Stimulated activated naive CD8-positive, alpha-beta T cell treated with anti-CD3 and anti-CD28 coated beads, Interleukin-15, amount 100 ng/mL, for 72 hours (primary cell): ENCODE measurements at regions not wholly inside any gene's neighbourhood (a gene's known extent, or its start where the extent isn't known, plus 50 kb on each side); places are given as distances from the start of the nearest gene placed in this dataset.
"Not testable (repeated sequence)": the region's sequence is repeated elsewhere in the genome, so short reads cannot be mapped to it uniquely, and the experiment has no call there.

Experiments used
- ATAC-seq: fragments of 150-1000 bp; cut with Tn5 transposase; 2 replicates; pipeline ENCODE4 v1.10.0; 2021; ENCODE audit warnings: mild to moderate bottlenecking, moderate library complexity
- DNase-seq, 2 donors: peaks; one replicate each; pipeline ENCODE4 v3.0.0; 2021 to 2022
- H3K27ac Mint-ChIP-seq, 2 donors: one replicate each; pipeline ENCODE4 v1.8.0; 2022; ENCODE audit warnings: mild to moderate bottlenecking in 2 of 2, mixed read lengths in 2 of 2, moderate library complexity in 2 of 2
- H3K27me3 Mint-ChIP-seq: one replicate; pipeline ENCODE4 v1.8.0; 2022; ENCODE audit warnings: mixed read lengths
- H3K4me1 Mint-ChIP-seq: one replicate; pipeline ENCODE4 v1.8.0; 2022; ENCODE audit warnings: mild to moderate bottlenecking, mixed read lengths
- H3K4me3 Mint-ChIP-seq, 2 donors: one replicate each; pipeline ENCODE4 v1.8.0; 2022; ENCODE audit warnings: mild to moderate bottlenecking in 2 of 2, mixed read lengths in 2 of 2, moderate library complexity in 1 of 2
- H3K9me3 Mint-ChIP-seq, 2 donors: one replicate each; pipeline ENCODE4 v1.8.0; 2022; ENCODE audit warnings: mixed read lengths in 2 of 2

GRCh38 chr12:105892362-105892910 lies 246.3 kb downstream of the NUAK1 start:
- no peak for DNase-seq
- Mint-ChIP-seq H3K27me3 (no peaks in the 10 kb centered on the region), H3K27ac (no peak overlapping the region), H3K4me3 (no peak overlapping the region), H3K4me1 (no peaks in the 10 kb centered on the region), H3K9me3 (peaks cover 0 to 5% of the 10 kb centered on the region in 2 donors)
- no peak for ATAC-seq

DNA sequence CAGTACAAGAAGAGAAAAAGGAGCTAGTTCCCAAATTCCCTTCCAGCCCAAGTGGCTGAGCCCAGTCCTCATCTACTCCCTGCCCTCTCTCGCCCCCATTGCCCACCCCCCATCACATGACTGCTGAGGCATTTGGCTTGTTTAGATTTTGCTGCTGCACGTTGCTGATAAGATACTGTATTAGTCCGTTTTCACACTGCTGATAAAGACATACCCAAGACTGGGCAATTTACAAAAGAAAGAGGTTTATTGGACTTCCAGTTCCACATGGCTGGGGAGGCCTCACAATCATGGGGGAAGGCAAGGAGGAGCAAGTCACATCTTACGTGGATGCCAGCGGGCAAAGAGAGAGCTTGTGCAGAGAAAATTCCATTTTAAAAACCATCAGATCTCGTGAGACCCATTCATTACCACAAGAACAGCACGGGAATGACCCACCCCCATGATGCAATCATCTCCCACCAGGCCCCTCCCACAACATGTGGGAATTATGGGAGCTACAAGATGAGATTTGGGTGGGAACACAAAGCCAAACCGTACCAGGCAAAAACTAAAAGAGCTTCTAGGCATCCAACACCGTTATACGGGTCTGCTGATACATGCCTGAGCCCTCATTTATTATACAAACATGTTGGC lies 243.4 kb downstream of the NUAK1 start:
- H3K27me3 Mint-ChIP-seq, H3K9me3 Mint-ChIP-seq, ATAC-seq, DNase-seq, H3K4me1 Mint-ChIP-seq, H3K4me3 Mint-ChIP-seq: not testable (repeated sequence)
- peak overlapping the region in 1 of 2 donors; percentile 50 for H3K27ac Mint-ChIP-seq

DNA sequence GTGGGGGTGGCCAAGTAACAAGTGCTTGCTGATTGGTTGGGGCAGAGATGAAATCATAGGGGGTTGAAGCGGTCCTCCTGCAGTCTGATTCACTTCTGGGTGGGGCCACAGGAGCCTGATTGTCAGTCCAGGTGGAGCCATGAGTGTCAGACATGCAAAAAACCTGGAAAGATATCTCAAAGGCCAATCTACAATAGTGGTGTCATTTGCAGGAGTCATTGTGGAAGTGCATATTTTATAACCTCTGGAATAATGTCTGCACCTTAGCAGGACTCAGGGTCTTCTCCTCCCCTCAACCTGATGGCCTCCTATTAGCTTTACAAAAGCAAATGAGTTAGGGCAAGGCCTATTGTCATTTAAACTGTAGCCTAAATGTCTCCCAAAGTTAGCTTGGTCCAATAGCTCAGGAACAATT lies 241.4 kb downstream of the NUAK1 start:
- DNase-seq = no peak
- Mint-ChIP-seq H3K27me3 (no peaks in the 10 kb centered on the region), H3K27ac (no peak overlapping the region), H3K4me1 (no peaks in the 10 kb centered on the region), H3K4me3 (no peak overlapping the region), H3K9me3 (peaks cover 0 to 5% of the 10 kb centered on the region in 2 donors)
- ATAC-seq = no peak

GRCh38 chr12:105898271-105898670 lies 240.5 kb downstream of the NUAK1 start:
- not testable (repeated sequence) for ATAC-seq, H3K27me3 Mint-ChIP-seq, H3K9me3 Mint-ChIP-seq, DNase-seq, H3K4me1 Mint-ChIP-seq, H3K27ac Mint-ChIP-seq, H3K4me3 Mint-ChIP-seq

GRCh38 chr12:105899589-105899988 lies 239.2 kb downstream of the NUAK1 start:
- DNase-seq = no peak

GRCh38 chr12:105906561-105906960 lies 232.2 kb downstream of the NUAK1 start:
- H3K27me3 Mint-ChIP-seq = peaks cover 8% of the 10 kb centered on the region
- no peak overlapping the region for H3K4me3 Mint-ChIP-seq
- DNase-seq = no peak
- no peak for ATAC-seq
- H3K4me1 Mint-ChIP-seq = no peaks in the 10 kb centered on the region
- H3K27ac Mint-ChIP-seq = no peak overlapping the region
- H3K9me3 Mint-ChIP-seq = peaks cover 4 to 7% of the 10 kb centered on the region in 2 donors

More at GRCh38 chr12:105899589-105899988, 239.2 kb downstream of the NUAK1 start:
- no peak overlapping the region for H3K27ac Mint-ChIP-seq
- H3K4me3 Mint-ChIP-seq = no peak overlapping the region
- peaks cover 0 to 5% of the 10 kb centered on the region in 2 donors for H3K9me3 Mint-ChIP-seq
- H3K4me1 Mint-ChIP-seq = no peaks in the 10 kb centered on the region
- ATAC-seq = no peak
- H3K27me3 Mint-ChIP-seq = no peaks in the 10 kb centered on the region

DNA sequence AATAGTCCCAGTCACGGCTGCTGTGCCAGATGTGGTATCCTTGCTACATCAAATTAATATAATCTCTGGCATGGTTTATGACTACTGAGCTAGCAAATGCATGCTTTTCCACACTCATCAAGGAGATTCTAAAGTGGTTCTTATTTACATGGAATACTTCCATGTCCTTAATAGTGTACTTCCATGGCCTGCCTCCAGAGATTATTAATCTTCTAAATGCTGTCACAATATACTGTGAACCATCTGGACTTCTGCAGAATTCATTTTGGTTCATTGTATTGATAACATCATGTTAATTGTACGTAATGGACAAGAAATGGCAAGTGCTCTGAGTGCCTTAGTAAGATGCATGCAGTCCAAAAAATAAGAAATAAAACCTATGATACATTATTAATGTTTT lies 230.8 kb downstream of the NUAK1 start:
- Mint-ChIP-seq H3K27me3 (peaks cover 8% of the 10 kb centered on the region), H3K4me3 (no peak overlapping the region), H3K9me3 (peaks cover 4 to 13% of the 10 kb centered on the region in 2 donors), H3K27ac (no peak overlapping the region), H3K4me1 (no peaks in the 10 kb centered on the region)
- DNase-seq (no peak), ATAC-seq (no peak)

DNA sequence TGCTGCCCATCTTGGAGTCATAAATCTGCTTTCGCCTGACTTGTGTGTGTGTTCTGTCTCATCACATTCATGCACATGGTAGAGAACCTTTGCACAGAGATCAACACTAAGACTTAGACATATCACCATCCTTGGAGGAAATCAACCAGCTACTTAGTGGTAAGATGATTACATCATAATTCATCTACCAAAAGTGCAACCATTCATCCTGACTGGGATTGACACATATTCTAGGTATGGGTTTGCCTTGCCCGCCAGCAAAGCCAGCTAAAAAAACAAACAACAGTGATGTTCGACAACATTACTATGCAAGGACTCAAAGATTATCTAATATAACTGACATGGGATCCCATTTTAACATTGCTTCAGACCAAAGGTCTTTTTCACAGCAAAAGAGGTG lies 228.7 kb downstream of the NUAK1 start:
- no peak overlapping the region for H3K4me3 Mint-ChIP-seq
- H3K9me3 Mint-ChIP-seq = peaks cover 4 to 21% of the 10 kb centered on the region in 2 donors
- H3K4me1 Mint-ChIP-seq = no peaks in the 10 kb centered on the region
- ATAC-seq (no peak), DNase-seq (no peak)
- H3K27ac Mint-ChIP-seq = no peak overlapping the region
- peaks cover 8% of the 10 kb centered on the region for H3K27me3 Mint-ChIP-seq

DNA sequence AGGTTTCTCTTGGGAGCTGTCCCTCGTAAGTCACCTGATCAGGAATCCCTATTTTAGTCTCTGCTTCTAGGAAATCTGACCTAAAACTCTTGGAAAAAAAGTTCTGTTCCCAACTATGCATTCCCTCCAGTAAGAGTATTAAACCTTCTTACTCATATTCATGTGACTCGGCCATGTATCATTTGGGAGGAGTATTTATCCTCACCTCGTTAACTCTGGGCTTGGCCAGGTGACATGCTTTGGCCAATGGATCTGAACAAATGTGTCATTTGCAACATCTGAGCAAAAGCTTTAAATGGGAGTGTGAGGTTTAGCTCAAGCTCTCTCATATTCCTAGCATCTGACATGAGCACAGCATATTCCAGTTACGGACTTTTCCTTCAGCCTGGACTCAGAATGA lies 226.8 kb downstream of the NUAK1 start:
- no peak overlapping the region for H3K4me3 Mint-ChIP-seq
- peaks cover 4 to 21% of the 10 kb centered on the region in 2 donors for H3K9me3 Mint-ChIP-seq
- H3K4me1 Mint-ChIP-seq = no peaks in the 10 kb centered on the region
- no peak for DNase-seq
- ATAC-seq = no peak
- no peak overlapping the region for H3K27ac Mint-ChIP-seq
- no peaks in the 10 kb centered on the region for H3K27me3 Mint-ChIP-seq

- Mint-ChIP-seq H3K27me3 (no peaks in the 10 kb centered on the region), H3K27ac (no peak overlapping the region), H3K9me3 (peaks cover 4 to 21% of the 10 kb centered on the region in 2 donors), H3K4me3 (no peak overlapping the region), H3K4me1 (no peaks in the 10 kb centered on the region)
- DNase-seq (no peak), ATAC-seq (no peak)
These were observed 225.7 kb downstream of the NUAK1 start for GRCh38 chr12:105912882-105913678.

DNA sequence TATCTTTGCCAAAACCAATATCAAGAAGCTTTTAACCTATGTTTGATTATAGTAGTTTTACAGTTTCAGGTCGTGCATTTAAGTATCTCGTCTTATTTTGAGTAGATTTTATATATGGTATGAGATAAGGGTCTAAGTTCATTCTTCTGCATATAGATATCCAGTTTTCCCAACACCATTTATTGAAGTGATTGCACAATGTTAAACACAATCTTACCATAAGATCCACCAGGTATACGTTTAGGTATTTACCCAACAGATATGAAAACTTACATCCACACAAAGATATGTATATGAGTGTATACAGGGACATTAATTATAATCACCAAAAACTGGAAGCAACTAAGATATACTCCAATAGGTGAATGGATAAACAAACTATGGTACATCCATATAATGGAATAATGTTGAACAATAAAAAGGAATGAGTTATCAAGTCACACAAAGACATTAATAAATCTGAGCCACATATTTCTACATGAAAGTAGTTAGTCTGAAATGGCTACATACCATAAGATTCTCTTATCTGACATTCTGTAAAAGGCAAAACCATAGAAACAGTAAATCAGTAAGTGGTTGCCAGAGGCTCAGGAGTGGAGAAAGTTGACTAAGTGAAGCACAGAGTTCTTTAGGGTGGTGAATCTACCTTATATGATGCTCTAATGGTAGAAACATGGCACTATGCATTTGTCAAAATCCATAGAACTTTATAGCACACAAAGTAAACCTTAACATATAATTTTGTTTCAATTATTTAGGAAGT lies 222.6 kb downstream of the NUAK1 start:
- Mint-ChIP-seq H3K4me3 (no peak overlapping the region), H3K4me1 (no peaks in the 10 kb centered on the region), H3K27me3 (no peaks in the 10 kb centered on the region), H3K9me3 (peaks cover 2 to 17% of the 10 kb centered on the region in 2 donors), H3K27ac (no peak overlapping the region)
- ATAC-seq = no peak
- DNase-seq = no peak

DNA sequence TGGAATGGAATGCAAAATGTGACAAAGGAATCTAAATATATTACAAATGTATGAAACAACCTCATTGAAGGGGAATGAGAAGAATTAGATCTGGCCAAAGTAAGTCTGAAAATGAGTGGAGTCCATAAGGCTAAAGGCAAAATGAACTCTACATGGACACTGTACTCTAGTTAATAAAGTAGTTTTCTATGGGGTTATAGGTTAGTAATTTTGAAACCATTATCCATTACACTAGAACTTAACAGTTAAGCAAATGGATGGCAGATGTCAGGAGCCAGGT lies 222.1 kb downstream of the NUAK1 start:
- DNase-seq = no peak
- H3K27ac Mint-ChIP-seq = no peak overlapping the region
- no peaks in the 10 kb centered on the region for H3K4me1 Mint-ChIP-seq
- H3K9me3 Mint-ChIP-seq = peaks cover 0 to 12% of the 10 kb centered on the region in 2 donors
- no peak for ATAC-seq
- no peaks in the 10 kb centered on the region for H3K27me3 Mint-ChIP-seq
- no peak overlapping the region for H3K4me3 Mint-ChIP-seq

DNA sequence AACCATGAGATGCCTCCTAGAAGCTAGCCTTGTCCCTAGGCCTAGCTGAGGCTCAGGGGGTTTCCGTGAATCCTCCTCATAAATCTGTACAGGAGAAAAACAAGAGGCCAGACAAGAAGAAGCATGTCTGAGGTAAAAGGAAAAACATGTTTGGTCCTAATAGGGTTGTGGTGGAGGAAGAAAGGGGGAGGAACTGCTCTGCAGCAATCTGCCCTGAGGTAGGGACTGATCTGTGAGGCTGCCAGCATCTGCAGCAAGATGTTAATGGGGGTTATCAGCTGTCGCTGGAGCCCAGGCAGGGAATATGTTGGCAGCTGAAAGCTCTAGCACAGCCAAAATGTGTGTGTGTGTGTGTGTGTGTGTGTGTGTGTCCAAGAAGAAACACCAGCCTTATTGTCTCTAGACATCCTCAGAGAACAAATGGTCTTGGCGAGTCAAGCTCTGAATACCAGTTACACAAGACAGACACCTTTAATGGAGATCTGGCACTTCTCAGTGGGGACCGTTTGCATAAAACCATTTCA lies 218.5 kb downstream of the NUAK1 start:
- H3K4me1 Mint-ChIP-seq = no peaks in the 10 kb centered on the region
- no peak overlapping the region for H3K27ac Mint-ChIP-seq
- DNase-seq (no peak), ATAC-seq (no peak)
- H3K4me3 Mint-ChIP-seq = no peak overlapping the region
- no peaks in the 10 kb centered on the region for H3K9me3 Mint-ChIP-seq
- no peaks in the 10 kb centered on the region for H3K27me3 Mint-ChIP-seq

- DNase-seq (no peak), ATAC-seq (no peak)
- Mint-ChIP-seq H3K27me3 (no peaks in the 10 kb centered on the region), H3K4me1 (no peaks in the 10 kb centered on the region), H3K9me3 (no peaks in the 10 kb centered on the region), H3K4me3 (no peak overlapping the region), H3K27ac (no peak overlapping the region)
These were observed 217.7 kb downstream of the NUAK1 start for GRCh38 chr12:105921055-105921454.

DNA sequence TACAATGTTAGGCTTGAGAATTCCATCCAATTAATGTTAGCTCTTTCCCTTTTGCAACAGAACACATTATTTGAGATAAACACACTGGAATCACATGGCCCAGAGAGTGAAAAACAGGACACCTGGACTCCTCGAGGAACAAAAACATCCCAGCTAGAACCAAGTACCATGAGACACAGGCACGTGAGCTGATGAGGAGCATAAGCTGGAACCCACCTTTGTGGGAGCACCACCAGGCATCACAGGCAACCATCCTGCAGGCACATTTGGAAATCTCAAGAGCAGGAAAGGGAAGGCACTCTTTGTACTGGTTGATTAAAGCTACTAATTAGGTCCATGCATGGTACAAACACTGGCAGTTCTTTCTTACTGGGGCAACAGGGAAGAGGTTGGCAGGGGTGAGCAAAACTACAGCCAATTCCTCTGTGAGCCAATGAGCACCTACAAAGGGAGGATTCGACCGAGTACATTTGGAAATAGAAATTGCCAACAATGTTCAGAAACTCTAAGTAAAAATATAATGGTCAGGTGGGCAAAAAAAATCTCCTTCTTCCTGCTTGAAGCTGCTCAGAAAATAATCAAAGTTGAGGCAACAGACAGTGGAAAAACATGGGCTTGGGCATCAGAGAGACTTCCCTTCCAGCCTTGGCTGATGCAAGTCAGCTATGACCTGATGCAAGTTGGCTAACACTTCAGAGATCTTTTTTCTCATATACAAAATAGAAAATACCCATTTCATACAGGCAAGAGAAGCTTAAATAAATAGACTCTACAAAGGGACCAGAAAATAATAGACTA lies 216.7 kb downstream of the NUAK1 start:
- H3K4me1 Mint-ChIP-seq = no peaks in the 10 kb centered on the region
- H3K9me3 Mint-ChIP-seq = no peaks in the 10 kb centered on the region
- H3K27me3 Mint-ChIP-seq = no peaks in the 10 kb centered on the region
- no peak overlapping the region for H3K27ac Mint-ChIP-seq
- no peak for DNase-seq
- ATAC-seq = no peak
- no peak overlapping the region for H3K4me3 Mint-ChIP-seq
